H9 (cell line): ENCODE measurements at regions not wholly inside any gene's neighbourhood (a gene's known extent, or its start where the extent isn't known, plus 50 kb on each side); places are given as distances from the start of the nearest gene placed in this dataset.

ENCODE experiments used
- DNase-seq: peaks from one replicate; pipeline ENCODE4 v3.0.0-alpha.2; 2017
- H2AFZ ChIP-seq: one replicate; pipeline ENCODE4 v1.6.1; 2013; ENCODE audit warnings: mild to moderate bottlenecking, low read length, control low read depth, moderate library complexity
- H2AK5ac ChIP-seq: 2 replicates; pipeline ENCODE4 v1.6.1; 2013; ENCODE audit warnings: low read length, control low read depth, mixed read lengths; ENCODE audit not compliant: insufficient read length
- H2BK120ac ChIP-seq: one replicate; pipeline ENCODE4 v1.6.1; 2013; ENCODE audit warnings: low read depth, mild to moderate bottlenecking, low read length, control low read depth, inconsistent platforms; ENCODE audit not compliant: poor library complexity, severe bottlenecking
- H2BK12ac ChIP-seq: 2 replicates; pipeline ENCODE4 v1.6.1; 2013; ENCODE audit warnings: low read length, control low read depth, mixed read lengths, low read depth; ENCODE audit not compliant: insufficient read length
- H2BK15ac ChIP-seq: 2 replicates; pipeline ENCODE4 v1.6.1; 2013; ENCODE audit warnings: low read depth, low read length, control low read depth
- H2BK20ac ChIP-seq: one replicate; pipeline ENCODE4 v1.6.1; 2013; ENCODE audit warnings: low read depth, mild to moderate bottlenecking, low read length, control low read depth, inconsistent platforms; ENCODE audit not compliant: poor library complexity, severe bottlenecking
- H2BK5ac ChIP-seq: 2 replicates; pipeline ENCODE4 v1.6.1; 2013; ENCODE audit warnings: low read length, control low read depth, mixed read lengths; ENCODE audit not compliant: insufficient read length
- H3K14ac ChIP-seq: 2 replicates; pipeline ENCODE4 v1.6.1; 2013; ENCODE audit warnings: low read length, control low read depth; ENCODE audit not compliant: insufficient read depth
- H3K18ac ChIP-seq: 2 replicates; pipeline ENCODE4 v1.6.1; 2013; ENCODE audit warnings: low read depth, mild to moderate bottlenecking, mixed read lengths, low read length, control low read depth; ENCODE audit not compliant: insufficient read length
- H3K23ac ChIP-seq: 2 replicates; pipeline ENCODE4 v1.6.1; 2013; ENCODE audit warnings: low read length, control low read depth, mixed read lengths, low read depth; ENCODE audit not compliant: insufficient read length
- H3K23me2 ChIP-seq: 2 replicates; pipeline ENCODE4 v1.6.1; 2013; ENCODE audit warnings: low read depth, mild to moderate bottlenecking, mixed read lengths, low read length, control low read depth; ENCODE audit not compliant: insufficient read length, poor library complexity, severe bottlenecking
- H3K27ac ChIP-seq: 2 replicates; pipeline ENCODE4 v1.5.1; 2013; ENCODE audit warnings: low read length, control low read depth, mixed read lengths, low read depth; ENCODE audit not compliant: insufficient read length
- H3K27me3 ChIP-seq: 2 replicates; pipeline ENCODE4 v1.6.1; 2013; ENCODE audit warnings: low read length, control low read depth, inconsistent platforms; ENCODE audit not compliant: insufficient read depth
- H3K4ac ChIP-seq: 2 replicates; pipeline ENCODE4 v1.6.1; 2013; ENCODE audit warnings: low read depth, mild to moderate bottlenecking, control low read depth, inconsistent platforms, low read length, moderate library complexity
- H3K4me1 ChIP-seq: 2 replicates; pipeline ENCODE4 v1.6.1; 2013; ENCODE audit warnings: low read length, control low read depth, inconsistent platforms; ENCODE audit not compliant: insufficient read depth
- H3K4me2 ChIP-seq: 2 replicates; pipeline ENCODE4 v1.6.1; 2013; ENCODE audit warnings: low read length, control low read depth, mixed read lengths; ENCODE audit not compliant: insufficient read length, insufficient read depth
- H3K56ac ChIP-seq: 2 replicates; pipeline ENCODE4 v1.6.1; 2013; ENCODE audit warnings: low read depth, mild to moderate bottlenecking, mixed read lengths, low read length, control low read depth; ENCODE audit not compliant: insufficient read length
- H3K79me1 ChIP-seq: 2 replicates; pipeline ENCODE4 v1.6.1; 2013; ENCODE audit warnings: low read depth, mild to moderate bottlenecking, moderate library complexity, low read length, control low read depth, inconsistent platforms; ENCODE audit not compliant: insufficient read depth, poor library complexity, severe bottlenecking
- H3K79me2 ChIP-seq: 2 replicates; pipeline ENCODE4 v1.6.1; 2013; ENCODE audit warnings: low read length, control low read depth, inconsistent platforms; ENCODE audit not compliant: insufficient read depth
- H3K9ac ChIP-seq: 2 replicates; pipeline ENCODE4 v1.6.1; 2013; ENCODE audit warnings: low read length, control low read depth, mixed read lengths; ENCODE audit not compliant: insufficient read length; ENCODE audit errors: extremely low read depth
- H3K9me3 ChIP-seq: one replicate; pipeline ENCODE4 v1.6.1; 2013; ENCODE audit warnings: low read depth, low read length, inconsistent platforms; ENCODE audit not compliant: control insufficient read depth
- H3T11ph ChIP-seq: one replicate; pipeline ENCODE4 v1.6.1; 2013; ENCODE audit warnings: mild to moderate bottlenecking, low read length, control low read depth, inconsistent platforms
- H4K20me1 ChIP-seq: one replicate; pipeline ENCODE4 v1.6.1; 2013; ENCODE audit not compliant: control insufficient read depth, insufficient read length, insufficient read depth
- H4K5ac ChIP-seq: 2 replicates; pipeline ENCODE4 v1.6.1; 2013; ENCODE audit warnings: low read depth, mild to moderate bottlenecking, mixed read lengths, low read length, control low read depth; ENCODE audit not compliant: insufficient read length
- H4K8ac ChIP-seq: replicated peaks from 2 replicates; pipeline ENCODE4 v1.6.1; 2013; ENCODE audit warnings: low read length, control low read depth, mixed read lengths, low read depth; ENCODE audit not compliant: insufficient read length
- H4K91ac ChIP-seq: 2 replicates; pipeline ENCODE4 v1.6.1; 2013; ENCODE audit warnings: low read depth, mild to moderate bottlenecking, moderate library complexity, mixed read lengths, low read length, control low read depth; ENCODE audit not compliant: insufficient read length
- H3K27ac Mint-ChIP-seq, 3 experiments: 2 replicates in 2 of 3; 3 replicates in 1 of 3; pipeline ENCODE4 v1.8.0; 2020 to 2021; ENCODE audit warnings: mixed read lengths in 3 of 3, mild to moderate bottlenecking in 1 of 3, moderate library complexity in 1 of 3
- H3K27me3 Mint-ChIP-seq: 2 replicates; pipeline ENCODE4 v1.8.0; 2021; ENCODE audit warnings: low read depth, mild to moderate bottlenecking, moderate library complexity, mixed read lengths
- H3K36me3 Mint-ChIP-seq, 3 experiments: 2 replicates in 2 of 3; 3 replicates in 1 of 3; pipeline ENCODE4 v1.8.0; 2020 to 2021; ENCODE audit warnings: low read depth in 3 of 3, mixed read lengths in 3 of 3; ENCODE audit not compliant: insufficient read depth in 1 of 3
- H3K4me1 Mint-ChIP-seq, 2 experiments: 2 replicates each; pipeline ENCODE4 v1.8.0; 2020; ENCODE audit warnings: mixed read lengths in 2 of 2
- H3K4me3 Mint-ChIP-seq, 2 experiments: 2 replicates in 1 of 2; 3 replicates in 1 of 2; pipeline ENCODE4 v1.8.0; 2020 to 2021; ENCODE audit warnings: mild to moderate bottlenecking in 2 of 2, mixed read lengths in 2 of 2, moderate library complexity in 1 of 2
- H3K9me3 Mint-ChIP-seq, 2 experiments: 2 replicates in 1 of 2; 3 replicates in 1 of 2; pipeline ENCODE4 v1.8.0; 2020; ENCODE audit warnings: mild to moderate bottlenecking in 2 of 2, mixed read lengths in 2 of 2, moderate library complexity in 1 of 2
- CTCF ChIP-seq: fragments of 200-600 bp; sonication (generic); conservative IDR thresholded peaks from 3 replicates; pipeline ENCODE4 v1.8.0; 2021; ENCODE audit warnings: antibody characterized with exemption, mild to moderate bottlenecking
- WGBS: extraction: QIAGEN DNeasy Blood & Tissue Kit; methylation state at CpG from one replicate; pipeline ENCODE4 v1.1.7; 2013; ENCODE audit warnings: missing lambda C conversion rate, low lambda C conversion rate, mixed read lengths; ENCODE audit not compliant: insufficient read length; ENCODE audit errors: extremely low coverage; 5-methylcytosine and 5-hydroxymethylcytosine counted together

DNA sequence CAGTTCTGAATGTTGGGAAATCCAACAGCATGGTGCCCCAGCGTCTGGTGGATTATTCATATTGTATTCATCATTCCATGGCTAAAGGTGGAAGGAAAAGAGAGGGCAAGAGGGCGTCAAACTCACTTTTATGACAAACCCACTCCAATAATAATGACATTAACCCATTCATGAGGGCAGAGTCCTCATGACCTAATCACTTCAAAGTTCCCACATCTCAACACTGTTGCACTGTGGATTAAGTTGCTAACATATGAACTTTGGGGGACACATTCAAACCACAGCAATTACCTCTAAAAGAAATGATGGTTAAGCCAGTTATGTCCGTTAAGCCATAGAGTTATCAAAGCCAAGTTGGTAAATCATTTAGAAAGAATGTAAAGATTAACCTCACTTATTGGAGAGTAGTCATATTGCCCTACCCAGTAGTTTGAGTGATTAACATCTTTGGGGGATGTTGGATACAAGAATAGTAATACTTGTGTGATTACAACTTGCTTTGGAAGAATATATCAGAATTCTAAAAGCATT, 212.4 kb upstream of the FLRT2 start:
- no peak overlapping the region for H4K8ac ChIP-seq
- H3K9me3 Mint-ChIP-seq: 0 out of 5 replicates have a peak, but pooled peaks cover 0 to 3% of the 10 kb centered on the region in 2 experiments
- H3K4me3 Mint-ChIP-seq: no peak overlapping the region
- no peaks in the 10 kb centered on the region for H3K27me3 ChIP-seq
- no peak overlapping the region for H3K56ac ChIP-seq
- no peak overlapping the region for H2BK5ac ChIP-seq
- H3K18ac ChIP-seq: no peak overlapping the region
- H3K27ac Mint-ChIP-seq: no peak overlapping the region
- H3K23me2 ChIP-seq: no peaks in the 10 kb centered on the region
- no peak overlapping the region for H4K91ac ChIP-seq
- no peak overlapping the region for H3K4ac ChIP-seq
- H3K4me1 Mint-ChIP-seq: peaks cover 27 to 30% of the 10 kb centered on the region in 2 experiments
- no peak overlapping the region for H2BK15ac ChIP-seq
- H2AFZ ChIP-seq: no peak overlapping the region
- H3K23ac ChIP-seq: no peak overlapping the region
- no peak for DNase-seq
- no peaks in the 10 kb centered on the region for H3K9me3 ChIP-seq
- no peak overlapping the region for H3K9ac ChIP-seq
- no peaks in the 10 kb centered on the region for H3K4me1 ChIP-seq
- no peak overlapping the region for H2BK20ac ChIP-seq
- no peak overlapping the region for H3K27ac ChIP-seq
- no peaks in the 10 kb centered on the region for H3K27me3 Mint-ChIP-seq
- H3K36me3 Mint-ChIP-seq: no peaks in the 10 kb centered on the region
- H3T11ph ChIP-seq: no peak overlapping the region
- H3K4me2 ChIP-seq: no peak overlapping the region
- H2BK12ac ChIP-seq: no peak overlapping the region
- TF ChIP-seq CTCF: no peak
- H4K5ac ChIP-seq: no peak overlapping the region
- no peak overlapping the region for H2BK120ac ChIP-seq
- no CpG with 5 or more reads among the region's 3 CpGs for WGBS
- no peak overlapping the region for H2AK5ac ChIP-seq
- no peaks in the 10 kb centered on the region for H3K79me1 ChIP-seq
- no peak overlapping the region for H3K14ac ChIP-seq
- H3K79me2 ChIP-seq: no peaks in the 10 kb centered on the region
- H4K20me1 ChIP-seq: no peaks in the 10 kb centered on the region
